COLO668 (cell line): ENCODE measurements at regions not wholly inside any gene's neighbourhood (a gene's known extent, or its start where the extent isn't known, plus 50 kb on each side); places are given as distances from the start of the nearest gene placed in this dataset.
"Not testable (repeated sequence)": the region's sequence is repeated elsewhere in the genome, so short reads cannot be mapped to it uniquely, and the experiment has no call there.

Source experiments
- DNase-seq: peaks from one replicate; lab custom pipeline; 2025; ENCODE audit not compliant: unreplicated experiment; lab: John Stamatoyannopoulos, UW

DNA sequence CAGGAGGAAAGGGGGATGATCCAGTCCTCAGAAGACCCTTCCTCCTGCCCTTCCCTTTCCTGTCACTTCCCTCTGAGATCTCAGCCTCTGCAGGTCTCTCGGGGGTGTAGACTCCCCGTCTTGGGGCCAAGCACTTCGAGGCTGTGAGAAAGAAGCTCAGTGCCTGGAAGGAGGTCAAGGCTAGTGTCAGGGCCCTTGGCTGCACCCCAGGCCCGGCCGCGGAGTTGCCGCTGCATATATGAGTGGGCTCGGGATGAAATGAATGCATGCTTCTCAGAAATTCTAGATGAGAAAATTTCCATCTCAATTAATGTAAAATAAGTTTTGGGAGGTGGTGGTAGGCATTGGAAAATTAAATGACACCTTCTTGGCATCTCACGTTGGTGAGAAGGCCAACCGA, 1313.7 kb downstream of the BRD1 start:
- no peak for DNase-seq

DNA sequence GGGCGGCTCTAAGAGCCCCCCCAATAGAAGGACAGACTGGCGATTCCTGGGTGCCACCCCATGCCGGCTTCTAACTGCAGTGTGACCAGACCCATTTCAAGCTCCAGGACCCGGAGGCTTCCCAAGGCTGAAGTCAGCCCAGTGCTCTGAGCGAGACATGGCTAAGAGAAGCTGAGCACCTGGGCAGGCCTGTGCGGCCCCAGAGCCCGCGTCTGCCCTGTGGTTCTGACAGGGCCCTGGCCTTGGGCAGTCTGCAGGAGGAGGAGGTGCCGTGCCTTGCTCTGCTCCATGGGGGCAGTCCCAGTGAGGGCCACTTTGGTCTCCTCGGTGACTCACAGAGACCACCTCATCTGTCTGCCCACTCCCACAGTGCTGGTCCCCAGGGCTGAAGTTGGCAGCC, 1314.2 kb downstream of the BRD1 start:
- no peak for DNase-seq

- DNase-seq, result no peak
These were observed 1315.8 kb downstream of the BRD1 start for GRCh38 chr22:48511781-48512327.

- no peak for DNase-seq
These were observed 1316.5 kb downstream of the BRD1 start for GRCh38 chr22:48511211-48511610.

DNA sequence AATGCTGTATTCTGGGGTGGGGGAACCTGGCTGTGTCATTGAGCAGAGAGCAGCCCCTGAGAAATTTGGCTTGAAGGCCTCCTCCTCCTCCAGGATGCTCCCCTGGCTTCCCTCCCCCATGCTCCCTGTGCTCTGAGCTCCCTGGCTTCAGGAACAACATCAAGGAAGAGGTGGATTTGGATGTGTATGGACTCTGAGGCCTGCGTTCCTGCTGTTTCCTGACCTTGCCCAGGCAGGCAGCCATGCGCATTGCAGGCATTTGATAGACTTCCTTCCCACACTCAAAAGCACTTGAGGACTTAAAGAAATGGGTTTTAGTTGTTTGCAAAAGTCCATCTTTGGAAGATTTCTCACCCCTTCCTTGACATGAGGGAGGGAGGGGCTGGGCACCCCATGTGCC, 1317.1 kb downstream of the BRD1 start:
- DNase-seq, result no peak

GRCh38 chr22:48507595-48508350, 1319.9 kb downstream of the BRD1 start:
- no peak for DNase-seq

DNA sequence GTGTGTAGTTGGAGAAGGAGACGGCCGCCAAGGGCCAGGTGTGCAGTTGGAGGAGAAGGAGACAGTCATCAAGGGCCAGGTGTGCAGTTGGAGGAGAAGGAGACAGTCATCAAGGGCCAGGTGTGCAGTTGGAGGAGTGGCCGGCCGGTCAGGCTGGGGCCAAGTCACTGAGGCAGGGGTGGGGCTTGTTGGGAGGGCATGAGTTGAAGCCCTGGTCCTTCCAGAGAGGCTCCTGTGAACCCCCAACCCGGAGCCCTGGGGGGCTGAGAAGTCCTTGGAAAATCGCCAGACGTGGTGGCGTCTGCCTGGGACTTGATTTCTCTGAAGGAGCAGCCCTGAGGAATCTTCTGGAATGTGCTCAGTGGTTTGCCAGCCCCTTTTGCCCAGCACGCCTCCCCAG, 1320.5 kb downstream of the BRD1 start:
- peak; percentile 13 for DNase-seq

DNA sequence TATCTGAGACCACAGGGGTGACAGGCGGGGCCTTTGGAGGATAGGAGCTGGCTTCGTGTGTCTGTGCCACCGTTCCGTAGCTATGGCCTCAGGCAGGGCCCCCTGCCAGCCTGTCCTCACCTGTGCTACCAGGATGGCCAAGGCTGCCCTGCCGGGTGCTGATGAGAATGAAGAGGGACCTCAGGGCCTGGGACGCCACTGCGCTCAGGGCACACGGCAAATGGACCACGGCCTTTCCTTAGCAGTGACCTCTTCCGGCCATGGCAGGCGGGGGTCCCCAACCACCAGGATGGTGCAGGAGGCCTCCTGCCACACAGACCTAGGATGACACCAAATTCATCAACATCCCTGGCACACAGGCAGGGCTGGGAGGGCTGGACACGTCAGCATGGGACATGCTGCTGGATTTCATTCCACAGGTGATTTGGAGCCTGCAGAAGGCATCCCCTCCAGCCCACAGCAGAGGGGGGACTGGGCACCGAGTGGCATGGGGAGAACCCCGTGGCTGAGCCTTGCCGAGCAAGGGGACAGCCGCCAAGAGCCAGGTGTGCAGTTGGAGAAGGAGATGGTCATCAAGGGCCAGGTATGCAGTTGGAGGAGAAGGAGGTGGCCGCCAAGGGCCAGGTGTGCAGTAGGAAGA, 1321.0 kb downstream of the BRD1 start:
- no peak for DNase-seq

GRCh38 chr22:48505891-48506290, 1321.8 kb downstream of the BRD1 start:
- no peak for DNase-seq

DNA sequence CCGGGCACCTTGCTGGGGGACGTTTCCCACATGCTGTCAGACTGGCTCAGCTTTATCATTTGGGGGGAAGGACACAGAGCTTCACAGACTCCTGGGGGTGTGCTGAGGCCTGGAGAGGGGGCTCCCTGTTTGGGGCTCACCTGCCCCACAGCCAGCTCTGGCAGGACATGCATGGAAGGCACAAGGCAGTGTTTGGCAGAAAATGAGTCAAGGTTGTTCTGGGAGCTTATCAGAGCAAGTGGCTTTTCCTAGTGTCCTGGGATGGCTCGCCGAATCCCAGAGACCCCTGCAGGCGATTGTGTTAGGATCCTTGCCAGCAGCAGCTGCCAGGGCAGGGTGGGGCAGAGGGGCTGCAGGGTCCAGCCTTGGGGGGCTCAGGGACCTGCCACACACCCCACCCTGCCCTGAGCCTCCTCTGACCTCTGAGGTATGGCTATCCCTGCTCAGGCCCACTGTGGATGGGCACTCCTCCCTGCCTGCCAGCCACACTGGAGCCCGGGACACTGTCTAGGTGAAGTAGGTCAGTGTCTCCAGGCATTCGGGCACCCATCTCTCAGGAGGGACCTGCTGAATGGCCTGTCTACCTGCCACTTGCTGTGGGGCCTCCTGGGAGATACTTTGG, 1323.0 kb downstream of the BRD1 start:
- DNase-seq, result no peak

DNA sequence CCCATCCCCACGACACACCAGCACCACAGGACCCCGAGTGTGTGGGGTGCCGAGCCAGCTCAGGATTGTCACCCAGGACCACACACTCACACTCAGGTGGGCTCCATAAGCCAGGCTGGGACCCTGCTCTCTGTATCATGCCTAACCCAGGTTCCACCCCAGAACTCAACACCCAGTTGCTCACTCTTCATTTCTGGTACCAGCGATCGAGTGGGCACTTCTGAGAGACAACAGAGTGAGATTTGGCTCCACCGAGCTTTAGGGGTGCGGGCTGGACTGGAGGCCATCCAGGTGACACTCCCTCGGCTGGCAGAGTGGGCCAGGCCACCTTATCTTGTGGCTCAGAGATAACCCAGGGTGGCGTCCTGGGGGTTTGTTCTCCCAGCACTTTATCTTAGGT, 1323.8 kb downstream of the BRD1 start:
- DNase-seq, result no peak

- DNase-seq, result no peak
These were observed 1324.5 kb downstream of the BRD1 start for GRCh38 chr22:48503035-48503625.

DNA sequence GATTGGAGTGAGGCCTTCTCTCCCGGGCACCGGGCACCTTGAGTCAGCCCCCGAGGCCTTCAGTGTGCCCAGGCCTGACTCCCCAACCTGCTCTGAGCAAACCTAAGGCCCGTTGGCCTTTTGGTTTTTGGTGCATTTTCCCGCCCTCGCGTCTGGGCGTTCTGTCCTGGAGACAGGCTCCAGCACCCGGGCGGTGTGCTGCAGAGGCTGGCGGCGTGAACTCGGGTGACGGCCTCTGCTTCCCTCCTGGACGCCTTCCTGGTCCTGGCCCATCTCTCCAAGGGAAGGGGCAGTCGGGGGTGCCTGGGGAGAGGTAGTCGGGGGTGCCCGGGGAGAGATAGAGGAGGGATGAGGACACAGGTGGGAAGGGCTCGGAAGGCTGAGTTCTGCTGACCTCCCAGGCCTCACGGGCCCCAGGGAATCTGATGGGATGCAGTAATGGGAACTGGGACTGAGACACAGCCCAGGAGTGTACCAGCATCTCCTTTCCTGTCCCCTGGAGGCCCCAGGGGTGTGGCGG, 1326.4 kb downstream of the BRD1 start:
- DNase-seq, result no peak

- no peak for DNase-seq
These were observed 1327.0 kb downstream of the BRD1 start for GRCh38 chr22:48500471-48501230.

GRCh38 chr22:48499456-48500425, 1327.9 kb downstream of the BRD1 start:
- DNase-seq, result no peak

GRCh38 chr22:48498526-48499331, 1328.9 kb downstream of the BRD1 start:
- no peak for DNase-seq

GRCh38 chr22:48497743-48498520, 1329.7 kb downstream of the BRD1 start:
- DNase-seq, result not testable (repeated sequence)
